HEK293 (cell line): ENCODE measurements at regions not wholly inside any gene's neighbourhood (a gene's known extent, or its start where the extent isn't known, plus 50 kb on each side); places are given as distances from the start of the nearest gene placed in this dataset.

Source experiments
- CTCF ChIA-PET: fragments of 350-600 bp; formaldehyde crosslinking; extraction: SDS; loops from one replicate; lab custom pipeline; 2021; ENCODE audit warnings: antibody characterized with exemption; lab: Yijun Ruan, JAX
- POLR2A ChIA-PET: fragments of 300-600 bp; formaldehyde crosslinking; extraction: SDS; loops from one replicate; lab custom pipeline; 2020; ENCODE audit warnings: antibody characterized with exemption, inconsistent platforms; lab: Yijun Ruan, JAX
- H3K27ac ChIP-seq: fragments of 200-500 bp; sonication (Bioruptor generic); 2 replicates; pipeline ENCODE4 v1.5.1; 2014; ENCODE audit warnings: low read depth, low read length, control low read depth, inconsistent platforms; ENCODE audit errors: extremely low read depth
- H3K36me3 ChIP-seq, 2 experiments: fragments of 200-500 bp in 1 of 2; sonication (Bioruptor generic) in 1 of 2; 1 replicate in 1 of 2; 2 replicates in 1 of 2; pipeline ENCODE4 v1.5.1; 2014 to 2017; ENCODE audit warnings: inconsistent platforms in 2 of 2, low read length in 2 of 2; ENCODE audit not compliant: control insufficient read depth in 2 of 2, insufficient read depth in 1 of 2
- H3K4me1 ChIP-seq: fragments of 200-500 bp; sonication (Bioruptor generic); 2 replicates; pipeline ENCODE4 v1.5.1; 2014; ENCODE audit warnings: mild to moderate bottlenecking, low read length, inconsistent platforms; ENCODE audit not compliant: control insufficient read depth, insufficient read depth
- H3K4me3 ChIP-seq: 2 replicates; pipeline ENCODE4 v1.5.1; 2011; ENCODE audit warnings: low read depth, mild to moderate bottlenecking, control low read depth, low read length, moderate library complexity
- H3K9me3 ChIP-seq: fragments of 200-500 bp; sonication (Bioruptor generic); 2 replicates; pipeline ENCODE4 v1.5.1; 2014; ENCODE audit warnings: low read depth, low read length, inconsistent platforms; ENCODE audit not compliant: control insufficient read depth, insufficient read depth
- BCL11B ChIP-seq: fragments of 450-650 bp; formaldehyde crosslinking; IDR thresholded peaks from 2 replicates; pipeline ENCODE4 v1.5.1; 2016; ENCODE audit warnings: low read depth, missing biosample characterization, missing genetic modification characterization
- KLF1 ChIP-seq: fragments of 450-650 bp; formaldehyde crosslinking; IDR thresholded peaks from 2 replicates; pipeline ENCODE4 v1.5.1; 2016; ENCODE audit warnings: missing biosample characterization, missing genetic modification characterization
- PBX3 ChIP-seq: sonication (generic); formaldehyde crosslinking; IDR thresholded peaks from 2 replicates; pipeline ENCODE4 v1.8.1; 2022; ENCODE audit warnings: mild to moderate bottlenecking, moderate library complexity, missing genetic modification reagents
- RBAK ChIP-seq: fragments of 450-650 bp; formaldehyde crosslinking; IDR thresholded peaks from 2 replicates; pipeline ENCODE4 v1.5.1; 2016; ENCODE audit warnings: missing biosample characterization, missing genetic modification characterization
- SETDB1 ChIP-seq: IDR thresholded peaks from one replicate; pipeline ENCODE4 v1.6.1; 2017; ENCODE audit warnings: mild to moderate bottlenecking, low read length, moderate library complexity, mixed read lengths; ENCODE audit not compliant: insufficient read length
- ZBTB48 ChIP-seq: fragments of 450-650 bp; formaldehyde crosslinking; IDR thresholded peaks from 2 replicates; pipeline ENCODE4 v1.5.1; 2016; ENCODE audit warnings: missing biosample characterization, missing genetic modification characterization
- ZBTB49 ChIP-seq: fragments of 450-650 bp; formaldehyde crosslinking; IDR thresholded peaks from 2 replicates; pipeline ENCODE4 v1.5.1; 2016; ENCODE audit warnings: missing biosample characterization, missing genetic modification characterization, low read depth
- ZFP3 ChIP-seq: fragments of 450-650 bp; formaldehyde crosslinking; IDR thresholded peaks from 2 replicates; pipeline ENCODE4 v1.5.1; 2016; ENCODE audit warnings: low read depth, missing biosample characterization, missing genetic modification characterization
- ZFP69B ChIP-seq: fragments of 450-650 bp; formaldehyde crosslinking; IDR thresholded peaks from 2 replicates; pipeline ENCODE4 v1.5.1; 2016; ENCODE audit warnings: missing biosample characterization, missing genetic modification characterization
- ZNF133 ChIP-seq: fragments of 450-650 bp; formaldehyde crosslinking; IDR thresholded peaks from 2 replicates; pipeline ENCODE4 v1.5.1; 2016; ENCODE audit warnings: missing biosample characterization, missing genetic modification characterization
- ZNF146 ChIP-seq: fragments of 450-650 bp; formaldehyde crosslinking; IDR thresholded peaks from 2 replicates; pipeline ENCODE4 v1.5.1; 2016; ENCODE audit warnings: missing biosample characterization, missing genetic modification characterization
- ZNF202 ChIP-seq: fragments of 450-650 bp; formaldehyde crosslinking; IDR thresholded peaks from 2 replicates; pipeline ENCODE4 v1.5.1; 2016; ENCODE audit warnings: missing biosample characterization, missing genetic modification characterization, borderline replicate concordance
- ZNF223 ChIP-seq: fragments of 450-650 bp; formaldehyde crosslinking; IDR thresholded peaks from 2 replicates; pipeline ENCODE4 v1.5.1; 2016; ENCODE audit warnings: missing biosample characterization, missing genetic modification characterization
- ZNF248 ChIP-seq: fragments of 450-650 bp; formaldehyde crosslinking; IDR thresholded peaks from 2 replicates; pipeline ENCODE4 v1.5.1; 2017; ENCODE audit warnings: missing biosample characterization, missing genetic modification characterization
- ZNF26 ChIP-seq: fragments of 450-650 bp; formaldehyde crosslinking; IDR thresholded peaks from 2 replicates; pipeline ENCODE4 v1.5.1; 2016; ENCODE audit warnings: missing biosample characterization, missing genetic modification characterization
- ZNF366 ChIP-seq: fragments of 450-650 bp; formaldehyde crosslinking; conservative IDR thresholded peaks from 2 replicates; pipeline ENCODE4 v1.5.1; 2016; ENCODE audit warnings: missing biosample characterization, missing genetic modification characterization
- ZNF416 ChIP-seq: fragments of 450-650 bp; formaldehyde crosslinking; IDR thresholded peaks from 2 replicates; pipeline ENCODE4 v1.5.1; 2016; ENCODE audit warnings: missing biosample characterization, missing genetic modification characterization
- ZNF501 ChIP-seq: fragments of 450-650 bp; formaldehyde crosslinking; IDR thresholded peaks from 2 replicates; pipeline ENCODE4 v1.5.1; 2016; ENCODE audit warnings: missing biosample characterization, missing genetic modification characterization
- ZNF530 ChIP-seq: fragments of 450-650 bp; formaldehyde crosslinking; IDR thresholded peaks from 2 replicates; pipeline ENCODE4 v1.5.1; 2016; ENCODE audit warnings: low read depth, missing biosample characterization, missing genetic modification characterization
- ZNF549 ChIP-seq: fragments of 450-650 bp; IDR thresholded peaks from 2 replicates; pipeline ENCODE4 v1.5.1; 2018; ENCODE audit warnings: missing biosample characterization, missing genetic modification characterization, mild to moderate bottlenecking, inconsistent platforms, moderate library complexity
- ZNF560 ChIP-seq: fragments of 450-650 bp; formaldehyde crosslinking; IDR thresholded peaks from 2 replicates; pipeline ENCODE4 v1.5.1; 2017; ENCODE audit warnings: missing biosample characterization, missing genetic modification characterization, borderline replicate concordance
- ZNF626 ChIP-seq: fragments of 450-650 bp; sonication (Bioruptor Pico); formaldehyde crosslinking; IDR thresholded peaks from 2 replicates; pipeline ENCODE4 v1.5.1; 2018; ENCODE audit warnings: missing biosample characterization, missing genetic modification characterization, inconsistent platforms
- ZNF792 ChIP-seq: fragments of 450-650 bp; formaldehyde crosslinking; IDR thresholded peaks from 2 replicates; pipeline ENCODE4 v1.5.1; 2016; ENCODE audit warnings: missing biosample characterization, missing genetic modification characterization
- ZSCAN16 ChIP-seq: fragments of 450-650 bp; formaldehyde crosslinking; IDR thresholded peaks from 2 replicates; pipeline ENCODE4 v1.5.1; 2016; ENCODE audit warnings: missing biosample characterization, missing genetic modification characterization
- ZXDB ChIP-seq: fragments of 450-650 bp; formaldehyde crosslinking; IDR thresholded peaks from 2 replicates; pipeline ENCODE4 v1.5.1; 2016; ENCODE audit warnings: missing biosample characterization, missing genetic modification characterization
- TF ChIP-seq, protein P1 (sequence below): fragments of 450-650 bp; formaldehyde crosslinking; IDR thresholded peaks from 2 replicates; pipeline ENCODE4 v1.5.1; 2016; ENCODE audit warnings: missing biosample characterization, missing genetic modification characterization

DNA sequence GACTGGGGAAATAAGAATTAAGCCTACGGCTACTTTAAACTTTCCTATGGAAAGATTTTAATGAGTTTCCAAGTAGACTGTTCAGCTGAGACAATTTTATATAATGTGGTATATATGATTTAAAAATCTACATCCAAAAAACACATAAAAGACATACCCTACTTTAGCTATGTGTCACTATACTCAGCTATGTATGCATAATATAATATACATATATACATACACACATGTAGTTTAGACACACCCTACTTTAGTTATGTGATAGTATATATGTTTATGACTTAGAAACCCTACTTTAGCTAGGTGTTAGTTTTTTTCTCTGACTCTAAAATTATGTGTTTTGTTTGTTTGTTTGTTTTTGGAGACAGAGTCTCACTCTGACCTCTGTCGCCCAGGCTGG is 100.5 kb upstream of the DAB2 start:
- Histone ChIP-seq H3K36me3 (no peaks in the 10 kb centered on the region), H3K4me1 (no peaks in the 10 kb centered on the region), H3K27ac (no peak overlapping the region), H3K4me3 (no peak overlapping the region), H3K9me3 (no peaks in the 10 kb centered on the region)
- CTCF ChIA-PET = interaction anchor here (0.8 to 2.6 kb wide), 2 partner anchors 100 to 112 kb away, joined by 3 to 7 read pairs; partner anchors contain the start of gene DAB2
- POLR2A ChIA-PET = no interaction called here
- TF ChIP-seq ZBTB48 (tag by site-specific recombination) = no peak
- no peak for TF ChIP-seq SETDB1
- no peak for TF ChIP-seq ZNF146 (tag by site-specific recombination)
- TF ChIP-seq, protein P1, sequence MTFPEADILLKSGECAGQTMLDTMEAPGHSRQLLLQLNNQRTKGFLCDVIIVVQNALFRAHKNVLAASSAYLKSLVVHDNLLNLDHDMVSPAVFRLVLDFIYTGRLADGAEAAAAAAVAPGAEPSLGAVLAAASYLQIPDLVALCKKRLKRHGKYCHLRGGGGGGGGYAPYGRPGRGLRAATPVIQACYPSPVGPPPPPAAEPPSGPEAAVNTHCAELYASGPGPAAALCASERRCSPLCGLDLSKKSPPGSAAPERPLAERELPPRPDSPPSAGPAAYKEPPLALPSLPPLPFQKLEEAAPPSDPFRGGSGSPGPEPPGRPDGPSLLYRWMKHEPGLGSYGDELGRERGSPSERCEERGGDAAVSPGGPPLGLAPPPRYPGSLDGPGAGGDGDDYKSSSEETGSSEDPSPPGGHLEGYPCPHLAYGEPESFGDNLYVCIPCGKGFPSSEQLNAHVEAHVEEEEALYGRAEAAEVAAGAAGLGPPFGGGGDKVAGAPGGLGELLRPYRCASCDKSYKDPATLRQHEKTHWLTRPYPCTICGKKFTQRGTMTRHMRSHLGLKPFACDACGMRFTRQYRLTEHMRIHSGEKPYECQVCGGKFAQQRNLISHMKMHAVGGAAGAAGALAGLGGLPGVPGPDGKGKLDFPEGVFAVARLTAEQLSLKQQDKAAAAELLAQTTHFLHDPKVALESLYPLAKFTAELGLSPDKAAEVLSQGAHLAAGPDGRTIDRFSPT (tag by site-specific recombination) = no peak
- no peak for TF ChIP-seq BCL11B (tag by site-specific recombination)
- TF ChIP-seq ZNF366 = no peak
- no peak for TF ChIP-seq ZSCAN16
- no peak for TF ChIP-seq ZNF501
- TF ChIP-seq ZNF26 (tag by site-specific recombination) = no peak
- TF ChIP-seq ZNF202 = no peak
- TF ChIP-seq ZNF792 (tag by site-specific recombination) = no peak

DNA sequence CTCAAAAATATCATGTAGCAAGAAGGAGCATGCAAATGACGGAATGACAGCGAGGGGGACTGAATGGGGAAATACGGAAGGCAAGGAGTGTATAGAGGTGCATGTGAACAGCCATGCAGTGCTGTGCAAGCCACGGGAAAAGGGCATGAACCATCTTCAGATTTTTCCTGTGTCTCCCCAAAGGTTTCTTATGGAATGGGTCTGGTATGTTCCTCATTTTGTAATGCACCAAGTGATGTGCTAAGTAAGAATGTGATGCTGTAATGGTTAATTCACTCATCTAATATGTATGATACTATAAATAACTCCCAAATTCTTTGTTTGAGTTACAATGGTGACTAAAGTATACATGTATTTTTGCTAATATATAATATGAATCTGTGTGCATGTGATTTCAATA is 99.0 kb upstream of the DAB2 start:
- CTCF ChIA-PET = interaction anchor here (2.6 kb wide), 1 partner anchor 99 kb away, joined by 7 read pairs; the partner anchor contains the start of gene DAB2
- H3K27ac ChIP-seq = no peak overlapping the region
- TF ChIP-seq ZBTB49 (tag by site-specific recombination) = no peak
- TF ChIP-seq KLF1 (tag by site-specific recombination) = no peak
- TF ChIP-seq ZNF133 (tag by site-specific recombination) = no peak
- TF ChIP-seq, all 188 proteins: peak for 0
- Histone ChIP-seq H3K4me3 (no peak overlapping the region), H3K9me3 (no peaks in the 10 kb centered on the region), H3K36me3 (no peaks in the 10 kb centered on the region), H3K4me1 (no peaks in the 10 kb centered on the region)
- POLR2A ChIA-PET = no interaction called here

GRCh38 chr5:39521940-39522590 is 97.3 kb upstream of the DAB2 start:
- Histone ChIP-seq H3K27ac (no peak overlapping the region), H3K4me3 (no peak overlapping the region), H3K36me3 (no peaks in the 10 kb centered on the region)
- CTCF ChIA-PET = no interaction called here
- TF ChIP-seq ZNF416 (tag by site-specific recombination) (no peak), ZXDB (no peak), PBX3 (CRISPR knock-in tag) (no peak), ZNF530 (no peak), ZNF248 (no peak), ZNF501 (no peak), ZNF626 (no peak), ZFP69B (tag by site-specific recombination) (no peak), ZSCAN16 (no peak), RBAK (tag by site-specific recombination) (no peak), KLF1 (tag by site-specific recombination) (no peak), ZNF560 (no peak), ZNF549 (tag by site-specific recombination) (no peak), ZNF223 (no peak), ZFP3 (tag by site-specific recombination) (no peak)
- TF ChIP-seq, all 188 proteins: peak for 0
- no peaks in the 10 kb centered on the region for H3K4me1 ChIP-seq
- no peaks in the 10 kb centered on the region for H3K9me3 ChIP-seq
- POLR2A ChIA-PET = no interaction called here
